Fibroblast of lung (primary cell): ENCODE measurements at regions not wholly inside any gene's neighbourhood (a gene's known extent, or its start where the extent isn't known, plus 50 kb on each side); places are given as distances from the start of the nearest gene placed in this dataset.

Experiments used
- DNase-seq, 2 donors: peaks; one replicate each; pipeline versions ENCODE4 v3.0.0 to v3.0.0-alpha.2; 2010; ENCODE audit warnings: low read depth in 2 of 2
- H2AFZ ChIP-seq: 2 replicates; pipeline ENCODE4 v1.5.1; 2012; ENCODE audit warnings: low read length, control low read depth, inconsistent platforms
- H3K27ac ChIP-seq: 2 replicates; pipeline ENCODE4 v1.5.1; 2011; ENCODE audit warnings: low read length, control low read depth; ENCODE audit not compliant: insufficient read depth
- H3K27me3 ChIP-seq: 2 replicates; pipeline ENCODE4 v1.5.1; 2011; ENCODE audit warnings: mild to moderate bottlenecking, low read length; ENCODE audit not compliant: control insufficient read depth, insufficient read depth
- H3K36me3 ChIP-seq: 2 replicates; pipeline ENCODE4 v1.5.1; 2011; ENCODE audit warnings: low read length; ENCODE audit not compliant: control insufficient read depth, insufficient read depth
- H3K4me1 ChIP-seq: 2 replicates; pipeline ENCODE4 v1.5.1; 2011; ENCODE audit warnings: low read length; ENCODE audit not compliant: control insufficient read depth, insufficient read depth; ENCODE audit errors: extremely low read depth
- H3K4me2 ChIP-seq: 2 replicates; pipeline ENCODE4 v1.5.1; 2011; ENCODE audit warnings: low read length, control low read depth; ENCODE audit not compliant: insufficient read depth; ENCODE audit errors: extremely low read depth
- H3K4me3 ChIP-seq, 4 experiments: fragments of 200-600 bp in 1 of 4; sonication (generic) in 1 of 4; replicated peaks in 1 of 4; 2 replicates each; pipeline ENCODE4 v1.5.1; 2011 to 2016; ENCODE audit warnings: low read length in 4 of 4, low read depth in 3 of 4, mild to moderate bottlenecking in 3 of 4, control low read depth in 2 of 4, inconsistent platforms in 1 of 4, mixed read lengths in 1 of 4; ENCODE audit not compliant: insufficient read depth in 1 of 4; ENCODE audit errors: control extremely low read depth in 1 of 4
- H3K79me2 ChIP-seq: 2 replicates; pipeline ENCODE4 v1.5.1; 2012; ENCODE audit warnings: mild to moderate bottlenecking, low read length, inconsistent platforms; ENCODE audit not compliant: control insufficient read depth, insufficient read depth
- H3K9ac ChIP-seq: 2 replicates; pipeline ENCODE4 v1.5.1; 2011; ENCODE audit warnings: mild to moderate bottlenecking, low read length, control low read depth; ENCODE audit not compliant: insufficient read depth
- H3K9me3 ChIP-seq: 2 replicates; pipeline ENCODE4 v1.5.1; 2012; ENCODE audit warnings: low read depth, low read length; ENCODE audit not compliant: control insufficient read depth, insufficient read depth
- H4K20me1 ChIP-seq: 2 replicates; pipeline ENCODE4 v1.5.1; 2011; ENCODE audit warnings: low read length; ENCODE audit not compliant: control insufficient read depth, insufficient read depth; ENCODE audit errors: extremely low read depth
- CTCF ChIP-seq, 2 donors: IDR thresholded peaks in 1 of 2; conservative IDR thresholded peaks in 1 of 2; 1 replicate in 1 of 2; 2 replicates in 1 of 2; pipeline ENCODE4 v1.5.1; 2011 to 2012; ENCODE audit warnings: low read length in 2 of 2, control low read depth in 1 of 2, inconsistent platforms in 1 of 2, low read depth in 1 of 2, mild to moderate bottlenecking in 1 of 2
- EZH2 ChIP-seq: IDR thresholded peaks from 2 replicates; pipeline ENCODE4 v1.5.1; 2012; ENCODE audit warnings: low read length, control low read depth, mild to moderate bottlenecking; ENCODE audit errors: missing control alignments

- Histone ChIP-seq H3K36me3 (no peaks in the 10 kb centered on the region), H3K4me1 (no peaks in the 10 kb centered on the region), H3K27ac (no peak overlapping the region), H2AFZ (no peak overlapping the region), H3K4me2 (no peak overlapping the region), H4K20me1 (no peaks in the 10 kb centered on the region), H3K9ac (no peak overlapping the region), H3K4me3 (no peak overlapping the region), H3K27me3 (no peaks in the 10 kb centered on the region), H3K79me2 (no peaks in the 10 kb centered on the region), H3K9me3 (no peaks in the 10 kb centered on the region)
- DNase-seq, result no peak
- TF ChIP-seq CTCF (conservative IDR thresholded peaks at IDR 0.05 in 1 of 2, IDR thresholded peaks at IDR 0.05 in 1 of 2; ENCODE audit: low read depth in 1 of 2, low read length in 2 of 2) (no peak), EZH2 (no peak)
Observed at GRCh38 chr16:17845031-17845430, 374.3 kb upstream of the XYLT1 start.

GRCh38 chr16:17843905-17844304, 373.1 kb upstream of the XYLT1 start:
- no peak for TF ChIP-seq EZH2
- no peak for TF ChIP-seq CTCF (conservative IDR thresholded peaks at IDR 0.05 in 1 of 2, IDR thresholded peaks at IDR 0.05 in 1 of 2; ENCODE audit: low read depth in 1 of 2, low read length in 2 of 2)
- Histone ChIP-seq H2AFZ (no peak overlapping the region), H3K79me2 (no peaks in the 10 kb centered on the region), H3K4me1 (no peaks in the 10 kb centered on the region), H3K4me3 (no peak overlapping the region), H4K20me1 (no peaks in the 10 kb centered on the region), H3K36me3 (no peaks in the 10 kb centered on the region), H3K27ac (no peak overlapping the region), H3K9me3 (no peaks in the 10 kb centered on the region), H3K4me2 (no peak overlapping the region), H3K9ac (no peak overlapping the region), H3K27me3 (no peaks in the 10 kb centered on the region)
- no peak for DNase-seq

- Histone ChIP-seq H3K36me3 (no peaks in the 10 kb centered on the region), H3K27ac (no peak overlapping the region), H2AFZ (no peak overlapping the region), H4K20me1 (no peaks in the 10 kb centered on the region), H3K9ac (no peak overlapping the region), H3K4me3 (no peak overlapping the region), H3K4me2 (no peak overlapping the region), H3K4me1 (no peaks in the 10 kb centered on the region), H3K27me3 (no peaks in the 10 kb centered on the region), H3K79me2 (no peaks in the 10 kb centered on the region), H3K9me3 (no peaks in the 10 kb centered on the region)
- no peak for DNase-seq
- no peak for TF ChIP-seq EZH2
- no peak for TF ChIP-seq CTCF (conservative IDR thresholded peaks at IDR 0.05 in 1 of 2, IDR thresholded peaks at IDR 0.05 in 1 of 2; ENCODE audit: low read depth in 1 of 2, low read length in 2 of 2)
Observed at GRCh38 chr16:17839907-17840306, 369.1 kb upstream of the XYLT1 start.
